ENCODE measurements at regions not wholly inside any gene's neighbourhood (a gene's known extent, or its start where the extent isn't known, plus 50 kb on each side); places are given as distances from the start of the nearest gene placed in this dataset.

GRCh38 chr16:9526791-9527190 lies 435.3 kb downstream of the HAPSTR1 start:
- TF ChIP-seq CTCF (IDR thresholded peaks at IDR 0.05; ENCODE audit: low read length): no peak
- TF ChIP-seq EZH2phosphoT487 (IDR thresholded peaks at IDR 0.05; ENCODE audit: low read length): no peak
